Progenitor cell of endocrine pancreas (in vitro differentiated cells): ENCODE measurements at regions not wholly inside any gene's neighbourhood (a gene's known extent, or its start where the extent isn't known, plus 50 kb on each side); places are given as distances from the start of the nearest gene placed in this dataset.

ENCODE experiments used
- DNase-seq: peaks from one replicate; pipeline ENCODE4 v3.0.0; 2021; ENCODE audit warnings: low spot score; ENCODE audit not compliant: unreplicated experiment
- H3K27ac Mint-ChIP-seq: 2 replicates; pipeline ENCODE4 v1.8.0; 2021; ENCODE audit warnings: mild to moderate bottlenecking, moderate library complexity, mixed read lengths
- H3K27me3 Mint-ChIP-seq: 2 replicates; pipeline ENCODE4 v1.8.0; 2021; ENCODE audit warnings: mixed read lengths
- H3K36me3 Mint-ChIP-seq: 2 replicates; pipeline ENCODE4 v1.8.0; 2022; ENCODE audit warnings: mixed read lengths; ENCODE audit not compliant: insufficient read depth
- H3K4me1 Mint-ChIP-seq: 2 replicates; pipeline ENCODE4 v1.8.0; 2021; ENCODE audit warnings: low read depth, mixed read lengths
- H3K4me3 Mint-ChIP-seq: 2 replicates; pipeline ENCODE4 v1.8.0; 2021; ENCODE audit warnings: low read depth, mild to moderate bottlenecking, moderate library complexity, mixed read lengths
- H3K9me3 Mint-ChIP-seq: 2 replicates; pipeline ENCODE4 v1.8.0; 2021; ENCODE audit warnings: low read depth, mixed read lengths
- TF ChIP-seq, protein P1 (sequence below): fragments of 200-600 bp; sonication (generic); IDR thresholded peaks from one replicate; pipeline ENCODE4 v1.5.0; 2021; ENCODE audit warnings: antibody characterized with exemption, mild to moderate bottlenecking; ENCODE audit not compliant: unreplicated experiment

- no peak for DNase-seq
- TF ChIP-seq, protein P1, sequence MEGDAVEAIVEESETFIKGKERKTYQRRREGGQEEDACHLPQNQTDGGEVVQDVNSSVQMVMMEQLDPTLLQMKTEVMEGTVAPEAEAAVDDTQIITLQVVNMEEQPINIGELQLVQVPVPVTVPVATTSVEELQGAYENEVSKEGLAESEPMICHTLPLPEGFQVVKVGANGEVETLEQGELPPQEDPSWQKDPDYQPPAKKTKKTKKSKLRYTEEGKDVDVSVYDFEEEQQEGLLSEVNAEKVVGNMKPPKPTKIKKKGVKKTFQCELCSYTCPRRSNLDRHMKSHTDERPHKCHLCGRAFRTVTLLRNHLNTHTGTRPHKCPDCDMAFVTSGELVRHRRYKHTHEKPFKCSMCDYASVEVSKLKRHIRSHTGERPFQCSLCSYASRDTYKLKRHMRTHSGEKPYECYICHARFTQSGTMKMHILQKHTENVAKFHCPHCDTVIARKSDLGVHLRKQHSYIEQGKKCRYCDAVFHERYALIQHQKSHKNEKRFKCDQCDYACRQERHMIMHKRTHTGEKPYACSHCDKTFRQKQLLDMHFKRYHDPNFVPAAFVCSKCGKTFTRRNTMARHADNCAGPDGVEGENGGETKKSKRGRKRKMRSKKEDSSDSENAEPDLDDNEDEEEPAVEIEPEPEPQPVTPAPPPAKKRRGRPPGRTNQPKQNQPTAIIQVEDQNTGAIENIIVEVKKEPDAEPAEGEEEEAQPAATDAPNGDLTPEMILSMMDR: no peak
- Mint-ChIP-seq H3K4me3 (no peak overlapping the region), H3K27ac (no peak overlapping the region), H3K36me3 (no peaks in the 10 kb centered on the region), H3K27me3 (no peaks in the 10 kb centered on the region), H3K4me1 (peaks cover 23% of the 10 kb centered on the region), H3K9me3 (peaks cover 4% of the 10 kb centered on the region)
These were observed 649.6 kb downstream of the TNS3 start for GRCh38 chr7:46932306-46932675.

GRCh38 chr7:46930366-46930765 is 651.5 kb downstream of the TNS3 start:
- no peak for DNase-seq
- TF ChIP-seq, protein P1: no peak
- Mint-ChIP-seq H3K9me3 (peaks cover 4% of the 10 kb centered on the region), H3K36me3 (peaks cover 1% of the 10 kb centered on the region), H3K4me3 (no peak overlapping the region), H3K4me1 (peaks cover 24% of the 10 kb centered on the region), H3K27me3 (no peaks in the 10 kb centered on the region), H3K27ac (no peak overlapping the region)

DNA sequence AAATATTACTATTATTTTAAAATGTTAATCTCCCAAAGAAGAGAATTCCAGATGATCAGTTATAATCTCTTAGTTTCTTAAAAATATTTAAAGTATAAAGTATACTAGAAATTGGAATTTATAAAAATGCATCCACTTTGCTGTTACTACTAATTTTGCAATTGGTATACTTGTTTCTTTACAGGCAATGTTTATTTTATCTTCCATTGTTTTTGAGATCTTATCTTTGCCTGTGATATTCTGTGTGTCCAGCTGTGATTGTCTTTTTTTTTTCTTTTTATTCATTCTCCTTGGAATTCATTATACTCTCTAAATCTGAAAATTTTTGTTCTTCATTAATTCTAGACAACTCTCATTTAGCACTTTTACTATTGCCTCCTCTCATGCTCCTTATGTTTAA is 652.6 kb downstream of the TNS3 start:
- Mint-ChIP-seq H3K27ac (no peak overlapping the region), H3K4me1 (peaks cover 24% of the 10 kb centered on the region), H3K4me3 (no peak overlapping the region), H3K36me3 (peaks cover 1% of the 10 kb centered on the region), H3K9me3 (peaks cover 11% of the 10 kb centered on the region), H3K27me3 (no peaks in the 10 kb centered on the region)
- no peak for DNase-seq
- TF ChIP-seq, protein P1: no peak

GRCh38 chr7:46928719-46929118 is 653.2 kb downstream of the TNS3 start:
- no peak overlapping the region for H3K4me3 Mint-ChIP-seq
- no peak for DNase-seq
- H3K4me1 Mint-ChIP-seq: peaks cover 24% of the 10 kb centered on the region

GRCh38 chr7:46927131-46927810 is 654.6 kb downstream of the TNS3 start:
- Mint-ChIP-seq H3K36me3 (peaks cover 1% of the 10 kb centered on the region), H3K27me3 (no peaks in the 10 kb centered on the region), H3K4me3 (no peak overlapping the region), H3K9me3 (peaks cover 19% of the 10 kb centered on the region), H3K27ac (no peak overlapping the region), H3K4me1 (peaks cover 17% of the 10 kb centered on the region)
- TF ChIP-seq, protein P1: no peak
- DNase-seq: no peak

More at GRCh38 chr7:46928719-46929118, 653.2 kb downstream of the TNS3 start:
- Mint-ChIP-seq H3K27me3 (no peaks in the 10 kb centered on the region), H3K9me3 (peaks cover 15% of the 10 kb centered on the region), H3K27ac (no peak overlapping the region), H3K36me3 (peaks cover 1% of the 10 kb centered on the region)
- TF ChIP-seq, protein P1: no peak
